ENCODE measurements at regions not wholly inside any gene's neighbourhood (a gene's known extent, or its start where the extent isn't known, plus 50 kb on each side); places are given as distances from the start of the nearest gene placed in this dataset.

DNA sequence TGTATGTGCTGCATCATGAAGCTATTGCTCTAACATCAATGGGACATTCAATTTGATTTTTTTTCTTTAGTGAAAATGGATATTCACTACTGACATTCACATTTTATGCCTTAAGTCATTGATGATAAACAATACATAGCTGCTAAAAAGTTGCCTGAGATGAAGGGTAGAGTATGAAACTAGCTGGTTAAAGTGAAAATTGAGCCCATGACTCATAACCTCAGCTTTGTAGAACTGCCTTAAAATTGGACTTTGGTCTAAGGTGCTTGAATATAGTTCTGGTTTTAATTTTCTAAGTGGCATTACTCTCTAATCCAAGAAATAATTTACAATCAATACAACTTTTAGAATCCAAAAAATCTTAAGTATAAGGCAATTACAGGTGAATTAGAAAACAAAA, 740.4 kb upstream of the RIOK2 start:
- no peak for TF ChIP-seq CTCF (conservative IDR thresholded peaks at IDR 0.05; ENCODE audit: low read depth, low read length)
- no peak overlapping the region for H3K4me3 ChIP-seq (ENCODE audit: low read length)
- DNase-seq (ENCODE audit: low read depth): no peak

GRCh38 chr5:97923997-97924396, 741.0 kb upstream of the RIOK2 start:
- DNase-seq (ENCODE audit: low read depth): no peak
- H3K4me3 ChIP-seq (ENCODE audit: low read length): no peak overlapping the region
- no peak for TF ChIP-seq CTCF (conservative IDR thresholded peaks at IDR 0.05; ENCODE audit: low read depth, low read length)

DNA sequence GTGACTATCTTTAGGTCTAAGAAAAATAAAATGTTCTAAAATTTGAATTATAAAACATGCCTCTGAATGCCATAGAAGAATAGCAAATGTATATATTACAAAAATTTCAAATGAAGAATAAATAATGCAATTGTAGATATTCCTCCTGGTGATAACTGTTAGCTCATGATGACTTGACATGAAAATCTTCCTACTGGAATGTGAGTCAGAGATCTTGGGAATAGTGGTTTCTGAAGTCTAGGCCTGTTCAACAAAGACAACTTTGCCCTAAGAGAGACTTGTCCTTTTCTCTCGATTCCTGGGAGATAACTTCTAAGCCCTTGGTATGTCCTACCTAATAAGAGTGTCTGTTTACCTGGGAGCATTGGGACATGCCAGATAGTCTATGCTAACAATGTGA, 746.3 kb upstream of the RIOK2 start:
- H3K4me3 ChIP-seq (ENCODE audit: low read length): no peak overlapping the region
- TF ChIP-seq CTCF (conservative IDR thresholded peaks at IDR 0.05; ENCODE audit: low read depth, low read length): no peak
- no peak for DNase-seq (ENCODE audit: low read depth)

DNA sequence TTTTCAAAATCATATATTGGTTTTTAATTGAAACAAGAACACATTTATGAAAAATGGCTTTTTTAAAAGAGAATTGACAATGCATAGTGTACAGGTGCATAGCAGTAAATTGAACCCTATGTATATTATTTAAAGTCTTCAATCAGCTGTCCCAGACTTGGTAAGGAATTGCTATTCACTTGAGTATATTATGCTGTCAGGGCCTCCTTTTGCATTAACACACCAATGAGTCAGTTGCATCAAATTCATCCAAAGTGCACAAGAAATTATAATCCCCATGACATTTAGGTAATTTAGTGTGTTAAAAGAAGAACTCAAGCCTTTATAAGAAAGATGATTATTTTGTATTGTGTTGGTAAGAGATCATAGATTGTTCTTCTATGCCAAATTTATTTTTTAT, 748.8 kb upstream of the RIOK2 start:
- no peak for TF ChIP-seq CTCF (conservative IDR thresholded peaks at IDR 0.05; ENCODE audit: low read depth, low read length)
- H3K4me3 ChIP-seq (ENCODE audit: low read length): no peak overlapping the region
- no peak for DNase-seq (ENCODE audit: low read depth)

- H3K4me3 ChIP-seq (ENCODE audit: low read length): no peak overlapping the region
- DNase-seq (ENCODE audit: low read depth): no peak
- no peak for TF ChIP-seq CTCF (conservative IDR thresholded peaks at IDR 0.05; ENCODE audit: low read depth, low read length)
Measured at GRCh38 chr5:97936231-97936630, 753.2 kb upstream of the RIOK2 start.

DNA sequence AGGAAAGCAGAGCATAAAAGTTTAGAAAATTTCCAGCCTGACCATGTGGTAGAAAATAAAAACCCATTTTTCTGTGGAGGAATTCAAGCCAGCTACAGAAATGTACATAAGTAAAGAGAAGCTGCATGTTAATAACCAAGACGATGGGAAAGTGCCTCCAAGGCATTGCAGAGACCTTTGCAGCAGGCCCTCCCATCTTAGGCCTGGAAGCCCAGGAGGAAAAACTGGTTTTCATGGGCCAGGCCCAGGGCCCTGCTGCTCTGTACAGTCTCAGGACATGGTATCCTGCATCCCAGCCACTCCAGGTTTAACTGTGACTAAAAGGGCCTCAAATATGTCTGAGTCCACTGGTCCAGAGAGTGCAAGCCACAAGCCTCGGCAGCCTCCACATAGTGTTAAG, 754.8 kb upstream of the RIOK2 start:
- H3K4me3 ChIP-seq (ENCODE audit: low read length): no peak overlapping the region
- DNase-seq (ENCODE audit: low read depth): no peak
- no peak for TF ChIP-seq CTCF (conservative IDR thresholded peaks at IDR 0.05; ENCODE audit: low read depth, low read length)

- no peak overlapping the region for H3K4me3 ChIP-seq (ENCODE audit: low read length)
- no peak for DNase-seq (ENCODE audit: low read depth)
- TF ChIP-seq CTCF (conservative IDR thresholded peaks at IDR 0.05; ENCODE audit: low read depth, low read length): no peak
Measured at GRCh38 chr5:97943036-97943435, 760.0 kb upstream of the RIOK2 start.

Measured in retinal pigment epithelial cell (primary cell).